SK-MEL-5 (cell line): ENCODE measurements at regions not wholly inside any gene's neighbourhood (a gene's known extent, or its start where the extent isn't known, plus 50 kb on each side); places are given as distances from the start of the nearest gene placed in this dataset.
A peak's percentile ranks its signal among the peaks of the same experiment; 100 is the strongest.

Source experiments
- DNase-seq: peaks from one replicate; pipeline ENCODE4 v3.0.0-alpha.2; 2016; ENCODE audit warnings: low read depth, low spot score
- in situ Hi-C: cut with HindIII; loops from 2 replicates; pipeline ENCODE4 v1.10.0; 2016; ENCODE audit warnings: low sequenced_read_pairs, high pct_unique_total_duplicates, low pct_unique_long_range_greater_than_20kb

DNA sequence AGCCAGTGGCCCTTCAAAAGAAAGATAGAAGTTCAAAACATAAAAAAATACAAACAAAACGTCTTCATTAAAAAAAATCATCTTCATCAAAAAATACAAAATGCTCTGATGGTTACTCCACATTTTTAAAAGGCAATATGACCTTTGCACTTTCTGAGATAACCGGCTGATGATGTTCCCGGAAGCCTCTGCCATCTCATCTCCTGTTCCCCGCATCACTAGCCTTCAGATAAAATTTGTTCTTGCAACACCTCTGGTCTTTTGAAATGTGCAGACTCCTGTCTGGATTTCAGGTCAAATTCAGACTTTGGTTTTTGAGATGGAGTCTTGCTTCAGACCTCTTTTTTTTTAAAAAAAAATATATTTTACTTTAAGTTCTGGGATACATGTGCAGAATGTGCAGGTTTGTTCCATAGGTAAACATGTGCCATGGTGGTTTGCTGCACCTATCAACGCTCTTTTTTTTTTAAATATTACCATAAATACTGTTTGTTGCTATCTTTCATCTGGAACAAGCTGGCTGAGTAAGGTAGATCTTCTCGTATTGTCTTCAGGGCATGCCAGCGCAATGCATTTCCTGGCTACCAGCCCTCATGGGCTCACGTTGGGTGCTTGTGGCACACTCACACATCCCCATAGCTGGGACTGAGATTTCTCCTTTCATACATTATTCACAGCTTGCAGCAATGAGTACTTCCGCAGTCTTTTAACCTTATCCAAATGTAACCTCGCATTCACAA, 418.9 kb upstream of the ARGLU1 start:
- DNase-seq: no peak
- in situ Hi-C loops: no loop called here

GRCh38 chr13:106986033-106986484, 418.1 kb upstream of the ARGLU1 start:
- in situ Hi-C loops: no loop called here
- DNase-seq: no peak

- no peak for DNase-seq
- in situ Hi-C loops: no loop called here
These were observed 417.5 kb upstream of the ARGLU1 start for GRCh38 chr13:106985481-106985880.

GRCh38 chr13:106981051-106981450, 413.1 kb upstream of the ARGLU1 start:
- in situ Hi-C loops: no loop called here
- no peak for DNase-seq

DNA sequence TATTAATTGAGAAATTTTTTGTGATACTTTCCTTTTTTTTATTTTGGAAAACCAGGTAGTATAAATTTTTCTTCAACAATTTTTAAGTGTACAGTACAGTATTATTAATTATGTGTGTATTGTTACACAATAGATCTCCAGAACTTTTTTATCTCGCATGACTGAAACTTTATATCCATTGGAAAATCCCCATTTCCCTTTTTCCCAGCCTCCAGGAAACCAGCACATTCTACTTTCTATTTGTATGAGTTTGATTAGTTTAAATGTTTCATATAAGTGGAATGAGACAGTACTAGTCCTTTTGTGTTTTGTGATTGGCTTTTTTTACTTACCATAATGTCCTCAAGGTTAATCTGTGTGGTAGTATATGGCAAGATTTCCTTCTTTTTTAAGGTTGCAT, 399.5 kb upstream of the ARGLU1 start:
- no peak for DNase-seq
- in situ Hi-C loops: no loop called here

- in situ Hi-C loops: no loop called here
- DNase-seq: no peak
These were observed 395.2 kb upstream of the ARGLU1 start for GRCh38 chr13:106963151-106963550.

DNA sequence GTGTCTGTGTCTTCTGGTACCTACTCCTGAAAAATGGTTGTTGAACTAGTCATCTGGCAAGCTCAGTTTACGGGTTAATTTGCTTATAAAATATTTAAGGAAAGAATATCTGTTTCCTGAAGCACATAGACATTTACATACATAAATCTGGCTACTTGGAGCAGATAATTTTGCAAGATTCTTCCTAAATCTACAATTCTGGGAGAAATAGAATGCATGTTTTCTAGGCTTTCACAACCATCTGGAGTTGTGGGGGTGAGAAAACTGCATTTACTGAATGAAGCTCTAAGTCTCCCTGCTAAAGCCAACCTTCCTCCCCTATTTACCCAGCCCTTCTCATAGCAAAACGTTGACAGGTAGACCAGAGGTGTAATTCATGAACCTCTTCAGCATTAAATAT, 393.7 kb upstream of the ARGLU1 start:
- DNase-seq: no peak
- in situ Hi-C loops: no loop called here

GRCh38 chr13:106961216-106961615, 393.3 kb upstream of the ARGLU1 start:
- no peak for DNase-seq
- in situ Hi-C loops: no loop called here

DNA sequence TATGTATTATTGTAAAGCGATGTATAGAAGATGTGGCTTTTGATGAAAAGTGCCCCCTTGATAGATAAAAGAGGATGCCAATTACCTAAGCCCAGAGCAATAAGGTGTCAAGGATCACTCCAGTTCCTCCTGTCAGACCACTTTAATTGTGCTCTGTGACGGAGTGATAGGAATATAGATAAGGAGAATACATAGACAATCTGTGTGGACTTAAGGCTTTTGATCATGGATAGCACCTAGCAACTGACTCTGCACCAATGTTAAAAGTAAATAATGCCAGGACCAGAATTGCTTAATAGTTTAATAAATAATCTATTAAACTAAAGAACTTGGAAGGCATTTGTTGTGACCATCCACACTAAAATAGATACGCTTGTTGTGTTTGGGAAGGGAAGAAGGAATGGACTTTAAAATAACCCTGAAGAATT, 390.7 kb upstream of the ARGLU1 start:
- DNase-seq: no peak
- in situ Hi-C loops: no loop called here

DNA sequence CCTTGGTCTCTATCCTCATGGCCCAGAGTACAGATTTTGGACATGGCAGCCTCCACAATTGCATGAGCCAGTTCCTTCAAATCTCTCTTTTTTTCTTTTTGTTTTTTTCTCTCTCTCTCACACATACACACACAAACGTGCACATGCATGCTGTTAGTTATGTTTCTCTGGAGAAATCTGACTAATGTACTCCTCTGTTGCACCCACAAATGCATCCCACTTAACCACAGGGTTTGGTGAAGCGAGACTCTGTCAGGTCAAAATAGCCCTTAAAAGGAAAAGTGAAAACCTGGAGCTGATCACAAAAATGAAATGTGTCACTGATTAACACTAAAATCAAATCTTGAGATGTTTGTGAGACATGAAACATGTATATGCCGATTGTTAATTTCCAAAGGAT, 374.6 kb upstream of the ARGLU1 start:
- in situ Hi-C loops: no loop called here

GRCh38 chr13:106941779-106942178, 373.8 kb upstream of the ARGLU1 start:
- DNase-seq: no peak
- in situ Hi-C loops: no loop called here

More for the DNA sequence above, 374.6 kb upstream of the ARGLU1 start:
- DNase-seq: no peak

DNA sequence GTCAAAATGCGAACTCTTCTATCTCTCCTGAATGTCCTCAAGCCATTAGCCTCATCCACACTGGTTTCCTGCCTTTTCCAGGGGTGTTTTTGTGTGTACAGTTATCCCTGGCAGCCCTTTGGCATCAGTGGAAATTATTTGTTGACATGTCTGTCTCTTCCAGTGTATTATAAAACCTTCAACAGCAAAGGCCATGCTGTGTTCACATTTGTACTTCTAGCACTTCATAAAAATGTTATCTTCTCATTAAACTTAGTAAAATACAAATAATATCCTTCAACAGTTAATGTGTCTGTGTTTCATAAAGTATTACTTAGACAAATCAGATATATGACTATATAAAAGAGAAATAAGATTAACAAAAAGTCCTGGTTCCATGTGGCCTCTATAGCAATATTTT, 359.5 kb upstream of the ARGLU1 start:
- in situ Hi-C loops: no loop called here
- no peak for DNase-seq

GRCh38 chr13:106922384-106922783, 354.4 kb upstream of the ARGLU1 start:
- in situ Hi-C loops: no loop called here
- DNase-seq: no peak

GRCh38 chr13:106919638-106920037, 351.7 kb upstream of the ARGLU1 start:
- in situ Hi-C loops: no loop called here
- no peak for DNase-seq

- DNase-seq: no peak
- in situ Hi-C loops: no loop called here
These were observed 351.2 kb upstream of the ARGLU1 start for GRCh38 chr13:106919133-106919532.

DNA sequence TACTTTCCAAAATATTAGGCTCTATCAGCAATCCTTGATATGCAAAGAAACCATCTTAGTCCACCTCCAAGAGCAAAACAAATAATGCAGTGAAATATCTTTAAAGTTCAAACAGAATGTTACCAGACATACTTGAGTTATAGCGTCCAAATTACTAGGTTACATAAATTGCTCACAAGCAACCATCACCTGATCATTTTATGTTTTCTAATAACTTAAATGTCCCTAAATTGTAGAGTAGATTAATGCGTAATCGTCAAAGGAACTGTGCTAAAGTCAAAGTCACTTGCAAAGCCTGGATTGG, 350.6 kb upstream of the ARGLU1 start:
- no peak for DNase-seq
- in situ Hi-C loops: no loop called here

- in situ Hi-C loops: no loop called here
- peak; percentile 62 for DNase-seq
These were observed 350.0 kb upstream of the ARGLU1 start for GRCh38 chr13:106917673-106918556.

- DNase-seq: no peak
- in situ Hi-C loops: no loop called here
These were observed 349.2 kb upstream of the ARGLU1 start for GRCh38 chr13:106917024-106917571.
